ENCODE measurements at regions not wholly inside any gene's neighbourhood (a gene's known extent, or its start where the extent isn't known, plus 50 kb on each side); places are given as distances from the start of the nearest gene placed in this dataset.

DNA sequence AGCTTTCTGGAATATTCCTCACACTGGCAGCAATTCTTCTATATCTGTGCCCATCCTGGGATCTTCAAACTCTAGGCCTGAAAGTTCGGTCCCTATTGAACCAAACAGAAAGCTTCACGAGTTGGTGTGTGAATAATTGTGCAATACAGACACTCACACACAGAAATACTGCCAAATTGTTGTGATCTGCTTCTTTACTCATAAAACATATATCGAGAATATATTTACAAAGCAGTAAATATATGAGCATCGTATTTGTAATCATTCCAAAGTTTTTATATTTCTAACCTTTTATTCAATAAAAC is 56.6 kb upstream of the BEX4 start:
- TF ChIP-seq FOXM1 (IDR thresholded peaks at IDR 0.05; ENCODE audit: borderline replicate concordance) (no peak), SP1 (IDR thresholded peaks at IDR 0.05) (no peak), TARDBP (IDR thresholded peaks at IDR 0.05) (no peak), LEF1 (IDR thresholded peaks at IDR 0.05; ENCODE audit: borderline replicate concordance) (no peak), CTBP1 (IDR thresholded peaks at IDR 0.05; ENCODE audit: borderline replicate concordance) (no peak), NFRKB (IDR thresholded peaks at IDR 0.05) (no peak), ELF4 (IDR thresholded peaks at IDR 0.05) (no peak), FOXA1 (IDR thresholded peaks at IDR 0.05) (no peak), FOXK2 (IDR thresholded peaks at IDR 0.05) (no peak), BHLHE40 (IDR thresholded peaks at IDR 0.05; ENCODE audit: borderline replicate concordance) (no peak), ZNF384 (IDR thresholded peaks at IDR 0.05) (no peak), ARNT (IDR thresholded peaks at IDR 0.05) (no peak)
- TF ChIP-seq, protein P1, sequence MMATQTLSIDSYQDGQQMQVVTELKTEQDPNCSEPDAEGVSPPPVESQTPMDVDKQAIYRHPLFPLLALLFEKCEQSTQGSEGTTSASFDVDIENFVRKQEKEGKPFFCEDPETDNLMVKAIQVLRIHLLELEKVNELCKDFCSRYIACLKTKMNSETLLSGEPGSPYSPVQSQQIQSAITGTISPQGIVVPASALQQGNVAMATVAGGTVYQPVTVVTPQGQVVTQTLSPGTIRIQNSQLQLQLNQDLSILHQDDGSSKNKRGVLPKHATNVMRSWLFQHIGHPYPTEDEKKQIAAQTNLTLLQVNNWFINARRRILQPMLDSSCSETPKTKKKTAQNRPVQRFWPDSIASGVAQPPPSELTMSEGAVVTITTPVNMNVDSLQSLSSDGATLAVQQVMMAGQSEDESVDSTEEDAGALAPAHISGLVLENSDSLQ (IDR thresholded peaks at IDR 0.05): no peak
